Epithelial cell of esophagus (primary cell): ENCODE measurements at regions not wholly inside any gene's neighbourhood (a gene's known extent, or its start where the extent isn't known, plus 50 kb on each side); places are given as distances from the start of the nearest gene placed in this dataset.

ENCODE experiments used
- DNase-seq: peaks from one replicate; pipeline ENCODE4 v3.0.0; 2010; ENCODE audit warnings: low read depth
- H3K4me3 ChIP-seq: 2 replicates; pipeline ENCODE4 v1.5.1; 2011; ENCODE audit warnings: mild to moderate bottlenecking, low read length, control low read depth
- CTCF ChIP-seq: IDR thresholded peaks from 2 replicates; pipeline ENCODE4 v1.5.1; 2011; ENCODE audit warnings: low read depth, mild to moderate bottlenecking, low read length, control low read depth, inconsistent platforms; ENCODE audit not compliant: insufficient read depth; ENCODE audit errors: missing control alignments

GRCh38 chr13:27847669-27848068 lies 55.4 kb downstream of the GSX1 start:
- TF ChIP-seq CTCF = no peak
- DNase-seq = no peak
- no peak overlapping the region for H3K4me3 ChIP-seq

GRCh38 chr13:27851096-27851850 lies 59.0 kb downstream of the GSX1 start:
- DNase-seq = peak; percentile 10
- no peak overlapping the region for H3K4me3 ChIP-seq
- TF ChIP-seq CTCF = no peak

- TF ChIP-seq CTCF = no peak
- no peak for DNase-seq
- H3K4me3 ChIP-seq = no peak overlapping the region
Observed at GRCh38 chr13:27852491-27852890, 60.2 kb downstream of the GSX1 start.

DNA sequence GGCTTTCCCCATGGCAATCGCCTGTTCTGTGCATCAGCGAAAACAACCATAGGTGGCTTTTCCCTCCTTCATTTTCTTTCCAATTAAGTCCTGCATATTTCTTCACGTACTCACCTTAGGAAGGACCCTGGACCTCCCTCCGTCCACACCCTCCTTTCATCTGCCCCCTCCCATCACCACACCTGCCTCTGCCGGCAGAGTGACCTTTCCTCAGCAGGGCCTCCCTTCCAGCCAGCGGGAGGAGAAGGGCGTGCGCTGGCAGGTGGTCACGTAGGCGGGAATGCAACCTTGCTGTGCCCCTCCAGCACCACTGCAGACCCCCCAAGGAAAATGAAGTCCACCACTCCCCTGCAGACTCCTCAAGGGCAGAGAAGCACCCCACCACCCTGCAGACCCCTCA lies 61.1 kb downstream of the GSX1 start:
- TF ChIP-seq CTCF = no peak
- no peak for DNase-seq
- no peak overlapping the region for H3K4me3 ChIP-seq

DNA sequence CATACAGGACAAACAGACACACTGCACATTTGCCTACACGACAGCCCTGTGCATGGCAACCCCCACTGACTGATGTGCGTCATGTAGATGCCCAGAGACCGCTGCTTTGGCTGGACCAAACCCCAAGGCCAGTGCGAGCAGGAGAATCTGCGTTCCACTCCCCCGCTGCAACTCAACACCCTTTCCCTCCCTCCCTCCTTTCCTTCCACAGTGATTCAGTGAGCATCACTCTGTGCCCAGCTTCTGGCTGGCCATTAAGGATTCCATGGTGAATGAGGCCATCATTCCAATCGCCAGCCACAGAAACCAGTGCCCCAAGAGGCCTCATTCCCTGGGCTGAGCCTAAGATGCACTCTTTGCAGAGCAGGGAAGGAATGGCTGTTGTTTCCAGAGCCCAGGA lies 61.6 kb downstream of the GSX1 start:
- no peak for DNase-seq
- TF ChIP-seq CTCF = no peak
- no peak overlapping the region for H3K4me3 ChIP-seq

GRCh38 chr13:27854606-27855005 lies 62.3 kb downstream of the GSX1 start:
- H3K4me3 ChIP-seq = no peak overlapping the region
- TF ChIP-seq CTCF = no peak
- no peak for DNase-seq

- no peak for DNase-seq
- H3K4me3 ChIP-seq = no peak overlapping the region
- no peak for TF ChIP-seq CTCF
Observed at GRCh38 chr13:27855381-27855780, 63.1 kb downstream of the GSX1 start.
